Stomach (tissue), 8 donors: ENCODE measurements at regions not wholly inside any gene's neighbourhood (a gene's known extent, or its start where the extent isn't known, plus 50 kb on each side); places are given as distances from the start of the nearest gene placed in this dataset.

ENCODE experiments used
- DNase-seq, 2 donors: peaks; one replicate each; pipeline versions ENCODE4 v3.0.0 to v3.0.0-alpha.2; 2013 to 2019
- H3K27ac ChIP-seq, 5 donors: fragments of 200-600 bp in 4 of 5; sonication (generic) in 4 of 5; one replicate each; pipeline ENCODE4 v1.5.1; 2013 to 2019; ENCODE audit warnings: mild to moderate bottlenecking in 1 of 5, moderate library complexity in 1 of 5
- H3K27me3 ChIP-seq, 3 donors: fragments of 200-600 bp; sonication (generic); one replicate each; pipeline ENCODE4 v1.5.1; 2017 to 2019; ENCODE audit warnings: mixed run types in 1 of 3
- H3K36me3 ChIP-seq, 4 donors: fragments of 200-600 bp; sonication (generic); 1 replicate in 3 of 4; 2 replicates in 1 of 4; pipeline ENCODE4 v1.5.1; 2016 to 2019
- H3K4me1 ChIP-seq, 4 donors: fragments of 200-600 bp; sonication (generic); one replicate each; pipeline ENCODE4 v1.5.1; 2016 to 2019
- H3K4me3 ChIP-seq, 4 donors: fragments of 200-600 bp; sonication (generic) in 3 of 4; one replicate each; pipeline ENCODE4 v1.5.1; 2016 to 2019; ENCODE audit warnings: mild to moderate bottlenecking in 1 of 4
- H3K9me3 ChIP-seq, 4 donors: fragments of 200-600 bp; sonication (generic); one replicate each; pipeline ENCODE4 v1.5.1; 2016 to 2019
- CTCF ChIP-seq, 7 experiments: fragments of 450-650 bp in 4 of 7; fragments of 200-600 bp in 3 of 7; sonication (generic) in 3 of 7; IDR thresholded peaks; one replicate each; pipeline ENCODE4 v1.5.1; 2016 to 2019; ENCODE audit warnings: antibody characterized with exemption in 7 of 7, control low read depth in 2 of 7, mild to moderate bottlenecking in 1 of 7
- EP300 ChIP-seq: sonication (generic); formaldehyde crosslinking; IDR thresholded peaks from one replicate; pipeline ENCODE4 v1.6.1; 2017; ENCODE audit warnings: antibody characterized with exemption
- POLR2A ChIP-seq, 4 donors: fragments of 450-650 bp; IDR thresholded peaks; one replicate each; pipeline ENCODE4 v1.6.1; 2016; ENCODE audit warnings: antibody characterized with exemption in 4 of 4, control low read depth in 2 of 4, mild to moderate bottlenecking in 1 of 4, moderate library complexity in 1 of 4
- POLR2AphosphoS5 ChIP-seq, 3 donors: sonication (generic); formaldehyde crosslinking; IDR thresholded peaks; one replicate each; pipeline ENCODE4 v1.6.1; 2016; ENCODE audit warnings: antibody characterized with exemption in 3 of 3
- WGBS, 5 donors: extraction: QIAGEN DNeasy Blood & Tissue Kit in 3 of 5; methylation state at CpG; one replicate each; pipeline versions ENCODE4 v1.1.5 to v1.1.7; 2013 to 2018; 5-methylcytosine and 5-hydroxymethylcytosine counted together
- intact Hi-C: fragments of 100-400 bp; cut with DNase I; formaldehyde crosslinking; loops from one replicate; pipeline ENCODE4 v1.15.1; 2023; ENCODE audit warnings: low total_unique reads
- donor health status: healthy with polysubstance abuse.
- donor health status: Bipolar disorder and iron deficiency.
- donor health status: healthy.

DNA sequence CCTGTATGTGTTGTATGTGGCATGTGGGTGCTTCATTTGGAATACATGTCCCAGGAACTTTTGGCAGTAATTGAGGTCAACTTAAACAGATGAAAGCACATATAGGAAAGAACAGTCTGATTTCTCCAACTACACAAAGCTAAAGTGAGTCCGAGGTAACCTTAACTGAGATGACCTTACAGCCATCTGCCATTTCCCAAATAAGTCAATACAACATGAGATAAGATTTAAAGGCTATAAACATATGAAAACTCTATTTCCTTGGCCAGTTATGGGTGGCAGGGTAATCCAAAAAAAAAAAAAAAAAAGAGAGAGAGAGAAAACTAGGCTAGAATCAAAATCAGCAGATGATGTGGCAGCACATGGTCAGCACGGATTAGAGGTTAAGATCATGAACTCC is 1068.3 kb downstream of the KHDRBS2 start:
- Histone ChIP-seq H3K27me3 (no peaks in the 10 kb centered on the region), H3K9me3 (peaks cover 0 to 17% (median 7%) of the 10 kb centered on the region in 4 donors), H3K4me3 (no peak overlapping the region), H3K4me1 (no peaks in the 10 kb centered on the region), H3K36me3 (no peaks in the 10 kb centered on the region), H3K27ac (no peak overlapping the region)
- intact Hi-C loops, result no loop called here
- DNase-seq, result no peak
- no peak for TF ChIP-seq EP300
- no peak for TF ChIP-seq POLR2A (IDR thresholded peaks at IDR 0.05)
- no peak for TF ChIP-seq POLR2AphosphoS5 (IDR thresholded peaks at IDR 0.05)
- TF ChIP-seq CTCF (IDR thresholded peaks at IDR 0.05), result no peak
- 58 to 71% (median 67%) methylated on average over 2 of the region's 2 CpGs for WGBS, 5 donors

GRCh38 chr6:61210549-61210948 is 1075.5 kb downstream of the KHDRBS2 start:
- H3K27me3 ChIP-seq, result no peaks in the 10 kb centered on the region
- TF ChIP-seq CTCF (IDR thresholded peaks at IDR 0.05) (no peak), POLR2AphosphoS5 (IDR thresholded peaks at IDR 0.05) (no peak)
- intact Hi-C loops, result no loop called here
- H3K4me3 ChIP-seq, result no peak overlapping the region
- DNase-seq, result no peak
- peaks cover 0 to 25% (median 11%) of the 10 kb centered on the region in 4 donors for H3K9me3 ChIP-seq
- WGBS, 5 donors, result 21 to 54% (median 37%) methylated on average over 1 of the region's 1 CpG
- no peak overlapping the region for H3K27ac ChIP-seq
- H3K4me1 ChIP-seq, result no peaks in the 10 kb centered on the region
- no peaks in the 10 kb centered on the region for H3K36me3 ChIP-seq

- Histone ChIP-seq H3K4me1 (no peaks in the 10 kb centered on the region), H3K9me3 (peaks cover 0 to 65% (median 34%) of the 10 kb centered on the region in 4 donors), H3K4me3 (no peak overlapping the region), H3K27ac (no peak overlapping the region), H3K36me3 (no peaks in the 10 kb centered on the region), H3K27me3 (no peaks in the 10 kb centered on the region)
- DNase-seq, result no peak
- TF ChIP-seq EP300 (no peak), POLR2AphosphoS5 (IDR thresholded peaks at IDR 0.05) (no peak), POLR2A (IDR thresholded peaks at IDR 0.05) (no peak), CTCF (IDR thresholded peaks at IDR 0.05) (no peak)
- 73 to 100% (median 80%) methylated on average over 1 of the region's 1 CpG for WGBS, 5 donors
- intact Hi-C loops, result no loop called here
Observed at GRCh38 chr6:61203966-61204496, 1082.0 kb downstream of the KHDRBS2 start.

- intact Hi-C loops, result no loop called here
- 73 to 83% (median 77%) methylated on average over 4 of the region's 4 CpGs for WGBS, 5 donors
- Histone ChIP-seq H3K9me3 (peaks cover 0 to 81% (median 44%) of the 10 kb centered on the region in 4 donors), H3K27ac (no peak overlapping the region), H3K4me3 (no peak overlapping the region), H3K4me1 (no peaks in the 10 kb centered on the region), H3K27me3 (no peaks in the 10 kb centered on the region), H3K36me3 (no peaks in the 10 kb centered on the region)
- no peak for DNase-seq
- TF ChIP-seq EP300 (no peak), POLR2AphosphoS5 (IDR thresholded peaks at IDR 0.05) (no peak), POLR2A (IDR thresholded peaks at IDR 0.05) (no peak), CTCF (IDR thresholded peaks at IDR 0.05) (no peak)
Observed at GRCh38 chr6:61200444-61200843, 1085.6 kb downstream of the KHDRBS2 start.
